PC-3 (cell line): ENCODE measurements at regions not wholly inside any gene's neighbourhood (a gene's known extent, or its start where the extent isn't known, plus 50 kb on each side); places are given as distances from the start of the nearest gene placed in this dataset.

ENCODE experiments used
- ATAC-seq: fragments of 200-7000 bp; cut with Tn5 transposase; 2 replicates; pipeline ENCODE4 v1.9.1; 2020; ENCODE audit warnings: mild to moderate bottlenecking, moderate library complexity
- BruUV-seq: library from RNA; stranded (reverse); fragments of 400-500 nt; replicated peaks from 2 replicates; lab custom pipeline; 2021; lab: Mats Ljungman, UMichigan
- CTCF ChIA-PET: fragments of 300-600 bp; sonication (Branson Sonifier 250); formaldehyde crosslinking; loops from one replicate; lab custom pipeline; 2022; ENCODE audit warnings: antibody characterized with exemption; lab: Charles Lee
- POLR2A ChIA-PET: fragments of 300-600 bp; sonication (Branson Sonifier 250); formaldehyde crosslinking; loops from one replicate; lab custom pipeline; 2022; ENCODE audit warnings: antibody characterized with exemption; ENCODE audit not compliant: unreplicated experiment; lab: Charles Lee
- DNase-seq: peaks from one replicate; pipeline ENCODE4 v3.0.0-alpha.2; 2015
- H2AFZ ChIP-seq: fragments of 300-600 bp; sonication (generic); 2 replicates; pipeline ENCODE4 v1.6.0; 2016; ENCODE audit warnings: antibody characterized with exemption, low read length
- H3F3A ChIP-seq: fragments of 300-600 bp; sonication (generic); one replicate; pipeline ENCODE4 v1.6.0; 2017; ENCODE audit warnings: antibody characterized with exemption, low read length, control low read depth, mild to moderate bottlenecking; ENCODE audit not compliant: unreplicated experiment
- H3K27ac ChIP-seq: fragments of 300-600 bp; sonication (generic); 2 replicates; pipeline ENCODE4 v1.5.1; 2016; ENCODE audit warnings: mild to moderate bottlenecking, low read length
- H3K27me3 ChIP-seq: fragments of 300-600 bp; sonication (generic); 2 replicates; pipeline ENCODE4 v1.6.1; 2016; ENCODE audit warnings: low read length, mixed read lengths
- H3K36me3 ChIP-seq: fragments of 300-600 bp; sonication (generic); 2 replicates; pipeline ENCODE4 v1.6.1; 2016; ENCODE audit warnings: low read depth, mixed run types, low read length, mixed read lengths
- H3K4me1 ChIP-seq: fragments of 300-600 bp; sonication (generic); 2 replicates; pipeline ENCODE4 v1.5.1; 2016; ENCODE audit warnings: low read length; ENCODE audit not compliant: insufficient read depth
- H3K4me2 ChIP-seq: fragments of 300-600 bp; sonication (generic); 2 replicates; pipeline ENCODE4 v1.6.0; 2016; ENCODE audit warnings: low read length
- H3K4me3 ChIP-seq: fragments of 300-600 bp; sonication (generic); 2 replicates; pipeline ENCODE4 v1.5.1; 2016; ENCODE audit warnings: mild to moderate bottlenecking, low read length, mixed read lengths
- H3K79me2 ChIP-seq: fragments of 300-600 bp; sonication (generic); 2 replicates; pipeline ENCODE4 v1.6.1; 2017; ENCODE audit warnings: low read length, mixed read lengths
- H3K9ac ChIP-seq: fragments of 300-600 bp; sonication (generic); 2 replicates; pipeline ENCODE4 v1.6.0; 2016; ENCODE audit warnings: mild to moderate bottlenecking, low read length
- H3K9me2 ChIP-seq: fragments of 300-600 bp; sonication (generic); replicated peaks from 2 replicates; pipeline ENCODE4 v1.6.1; 2016; ENCODE audit warnings: mixed run types, low read length, mixed read lengths
- H3K9me3 ChIP-seq: fragments of 300-600 bp; sonication (generic); 2 replicates; pipeline ENCODE4 v1.6.1; 2016; ENCODE audit warnings: low read length, mixed read lengths
- H4K20me1 ChIP-seq: fragments of 300-600 bp; sonication (generic); 2 replicates; pipeline ENCODE4 v1.6.1; 2016; ENCODE audit warnings: low read length, mixed read lengths
- CTCF ChIP-seq: fragments of 300-600 bp; sonication (generic); conservative IDR thresholded peaks from 2 replicates; pipeline ENCODE4 v1.5.1; 2017; ENCODE audit warnings: antibody characterized with exemption, low read depth, mild to moderate bottlenecking, low read length
- EZH2 ChIP-seq: fragments of 300-600 bp; sonication (generic); IDR thresholded peaks from one replicate; pipeline ENCODE4 v1.6.1; 2017; ENCODE audit warnings: antibody characterized with exemption, mild to moderate bottlenecking, low read length; ENCODE audit not compliant: unreplicated experiment
- EZH2phosphoT487 ChIP-seq: fragments of 300-600 bp; sonication (generic); IDR thresholded peaks from 2 replicates; pipeline ENCODE4 v1.6.1; 2018; ENCODE audit warnings: mild to moderate bottlenecking, antibody characterized with exemption, low read length, borderline replicate concordance
- intact Hi-C: fragments of 100-400 bp; cut with micrococcal nuclease; formaldehyde crosslinking; loops from 2 replicates; pipeline ENCODE4 v1.9.0; 2023

DNA sequence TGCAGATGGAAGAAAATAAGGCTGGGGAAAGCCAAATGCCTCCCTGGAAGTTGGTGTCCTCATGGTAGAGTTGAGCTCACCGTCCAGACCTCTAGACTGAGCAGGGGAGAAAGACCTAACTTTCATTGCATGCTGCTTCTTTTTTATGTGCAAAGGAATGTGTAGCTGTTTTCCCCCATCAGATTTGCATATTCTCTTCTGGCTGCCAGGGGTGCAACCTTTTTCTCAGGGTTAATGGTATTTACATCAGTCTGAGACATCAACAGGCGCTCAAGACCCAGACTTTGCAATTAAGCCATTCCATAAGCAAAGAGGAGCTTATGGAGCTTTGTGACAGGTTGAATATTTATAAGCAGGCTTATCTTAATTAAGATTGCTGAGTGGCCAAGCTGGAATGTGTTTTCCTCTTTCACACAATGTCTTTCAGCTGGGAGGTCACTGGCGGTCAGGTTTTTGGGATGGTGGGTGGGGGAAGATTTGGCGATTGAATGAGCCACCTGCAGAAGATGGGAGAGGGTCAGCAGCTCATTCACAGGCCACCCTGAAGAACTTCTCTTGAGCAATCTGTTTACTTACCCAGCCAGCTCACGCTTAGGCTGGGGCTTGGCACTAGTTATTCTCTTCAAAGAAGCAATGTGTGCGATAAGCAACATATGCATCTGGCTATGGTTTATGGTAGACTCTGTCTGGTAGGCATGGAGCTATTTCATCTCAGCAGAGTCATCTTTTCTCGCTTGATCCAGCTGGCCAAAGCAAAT is 88.6 kb downstream of the SCP2D1 start:
- Histone ChIP-seq H3K36me3 (no peaks in the 10 kb centered on the region), H3K79me2 (no peaks in the 10 kb centered on the region), H3K27ac (no peak overlapping the region), H3F3A (no peaks in the 10 kb centered on the region), H3K9me2 (no peaks in the 10 kb centered on the region), H4K20me1 (no peaks in the 10 kb centered on the region), H3K4me3 (no peak overlapping the region), H3K9me3 (no peaks in the 10 kb centered on the region), H3K4me1 (no peaks in the 10 kb centered on the region), H2AFZ (no peak overlapping the region), H3K27me3 (peaks cover 26% of the 10 kb centered on the region), H3K9ac (no peak overlapping the region), H3K4me2 (no peak overlapping the region)
- CTCF ChIA-PET = no interaction called here
- ATAC-seq (no peak), DNase-seq (peak; percentile 48)
- intact Hi-C loops = no loop called here
- TF ChIP-seq EZH2 (no peak), CTCF (no peak), EZH2phosphoT487 (no peak)
- no TSS peak for BruUV-seq
- POLR2A ChIA-PET = no interaction called here

DNA sequence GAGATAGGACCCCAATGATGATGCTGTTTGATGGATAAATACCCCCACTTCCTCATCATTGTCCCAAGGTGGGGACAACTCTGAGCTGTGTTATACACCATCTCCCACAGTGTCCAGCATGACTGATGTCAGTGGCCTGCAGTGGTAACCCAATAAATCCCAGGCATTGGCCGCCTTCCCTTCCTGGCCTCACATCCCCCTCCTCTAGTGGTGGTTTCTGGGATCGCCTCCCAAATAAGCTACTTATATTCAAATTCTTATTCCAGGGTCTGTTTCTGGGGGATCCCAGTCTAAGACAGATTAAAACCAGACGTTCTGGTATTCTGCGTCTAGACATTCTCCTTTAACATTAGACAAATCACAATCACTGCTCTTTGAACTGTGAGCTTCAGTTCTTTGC is 90.6 kb downstream of the SCP2D1 start:
- Histone ChIP-seq H4K20me1 (no peaks in the 10 kb centered on the region), H3K4me3 (no peak overlapping the region), H3K4me1 (no peaks in the 10 kb centered on the region), H3K9me2 (no peaks in the 10 kb centered on the region), H3F3A (no peaks in the 10 kb centered on the region), H3K27ac (no peak overlapping the region), H3K36me3 (no peaks in the 10 kb centered on the region), H2AFZ (no peak overlapping the region), H3K79me2 (no peaks in the 10 kb centered on the region), H3K9me3 (no peaks in the 10 kb centered on the region), H3K9ac (no peak overlapping the region), H3K27me3 (peaks cover 15% of the 10 kb centered on the region), H3K4me2 (no peak overlapping the region)
- ChIA-PET CTCF (interaction anchor here (0.5 kb wide), 1 partner anchor 62 kb away, joined by 3 read pairs; no protein-coding TSS in a partner anchor), POLR2A (no interaction called here)
- ATAC-seq (no peak), DNase-seq (no peak)
- TF ChIP-seq CTCF (no peak), EZH2 (no peak), EZH2phosphoT487 (no peak)
- intact Hi-C loops = no loop called here
- BruUV-seq = no TSS peak

DNA sequence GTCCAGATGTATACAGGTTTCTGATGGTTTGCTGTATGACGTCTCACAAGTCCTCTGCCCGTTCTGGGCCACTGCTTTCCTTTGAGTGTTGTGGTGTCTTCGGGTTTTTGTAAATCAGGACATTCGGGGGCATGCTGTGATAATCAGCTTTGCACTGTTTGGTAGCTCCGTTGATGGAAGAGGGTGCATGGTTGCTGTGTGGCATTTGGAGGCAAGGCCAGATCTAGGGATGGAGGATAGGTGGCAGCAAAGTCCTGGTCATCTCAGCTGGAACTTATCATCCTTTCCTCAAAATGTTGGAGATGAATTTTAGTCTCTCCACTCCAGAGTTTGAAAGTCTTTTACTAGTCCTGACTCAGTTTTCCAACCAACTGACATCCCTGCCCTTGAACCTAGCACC is 91.0 kb downstream of the SCP2D1 start:
- ATAC-seq (0 out of 2 replicates have a peak, but pooled peaks have one; percentile 35), DNase-seq (peak; percentile 54)
- no peaks in the 10 kb centered on the region for H3K9me3 ChIP-seq
- no peak overlapping the region for H2AFZ ChIP-seq
- CTCF ChIA-PET = interaction anchor here (0.5 kb wide), 1 partner anchor 63 kb away, joined by 3 read pairs; no protein-coding TSS in a partner anchor
- H3K4me1 ChIP-seq = no peaks in the 10 kb centered on the region
- intact Hi-C loops = no loop called here
- POLR2A ChIA-PET = no interaction called here
- H3K27ac ChIP-seq = no peak overlapping the region
- no peaks in the 10 kb centered on the region for H4K20me1 ChIP-seq
- no peak overlapping the region for H3K4me2 ChIP-seq
- H3K79me2 ChIP-seq = no peaks in the 10 kb centered on the region
- BruUV-seq = no TSS peak
- no peaks in the 10 kb centered on the region for H3F3A ChIP-seq
- H3K4me3 ChIP-seq = no peak overlapping the region
- no peaks in the 10 kb centered on the region for H3K36me3 ChIP-seq
- no peaks in the 10 kb centered on the region for H3K9me2 ChIP-seq
- peaks cover 11% of the 10 kb centered on the region for H3K27me3 ChIP-seq
- TF ChIP-seq EZH2 = no peak
- no peak for TF ChIP-seq EZH2phosphoT487
- TF ChIP-seq CTCF = peak; percentile 70
- no peak overlapping the region for H3K9ac ChIP-seq
